Keratinocyte (primary cell): ENCODE measurements at regions not wholly inside any gene's neighbourhood (a gene's known extent, or its start where the extent isn't known, plus 50 kb on each side); places are given as distances from the start of the nearest gene placed in this dataset.

Source experiments
- DNase-seq: peaks from one replicate; pipeline ENCODE4 v3.0.0-alpha.2; 2011; ENCODE audit warnings: low read depth, missing footprints, low spot score
- FAIRE-seq: peaks from 2 replicates; lab custom pipeline; 2011; peaks lifted over from hg19 to GRCh38; lab: Jason Lieb, UNC
- H2AFZ ChIP-seq: 2 replicates; pipeline ENCODE4 v1.6.0; 2012; ENCODE audit warnings: low read length, control low read depth, inconsistent platforms; ENCODE audit not compliant: control insufficient read depth
- H3K27ac ChIP-seq: 2 replicates; pipeline ENCODE4 v1.5.1; 2011; ENCODE audit warnings: low read length; ENCODE audit not compliant: control insufficient read depth, insufficient read depth
- H3K27me3 ChIP-seq: 3 replicates; pipeline ENCODE4 v1.6.0; 2011; ENCODE audit warnings: low read length; ENCODE audit not compliant: control insufficient read depth, insufficient read depth; ENCODE audit errors: extremely low read depth
- H3K36me3 ChIP-seq, 2 experiments: 2 replicates in 1 of 2; 3 replicates in 1 of 2; pipeline ENCODE4 v1.5.1; 2011; ENCODE audit warnings: low read length in 2 of 2, mild to moderate bottlenecking in 1 of 2; ENCODE audit not compliant: control insufficient read depth in 2 of 2, insufficient read depth in 2 of 2; ENCODE audit errors: extremely low read depth in 1 of 2
- H3K4me1 ChIP-seq: 3 replicates; pipeline ENCODE4 v1.5.1; 2011; ENCODE audit warnings: low read length; ENCODE audit not compliant: control insufficient read depth, insufficient read depth; ENCODE audit errors: extremely low read depth
- H3K4me2 ChIP-seq: 3 replicates; pipeline ENCODE4 v1.6.0; 2011; ENCODE audit warnings: low read depth, low read length; ENCODE audit not compliant: control insufficient read depth, insufficient read depth; ENCODE audit errors: extremely low read depth
- H3K4me3 ChIP-seq, 3 experiments: fragments of 200-600 bp in 1 of 3; sonication (generic) in 1 of 3; 2 replicates in 2 of 3; 3 replicates in 1 of 3; pipeline ENCODE4 v1.5.1; 2011 to 2016; ENCODE audit warnings: low read length in 3 of 3, mild to moderate bottlenecking in 3 of 3, control low read depth in 2 of 3, inconsistent platforms in 1 of 3, low read depth in 1 of 3, mixed read lengths in 1 of 3, mixed run types in 1 of 3, moderate library complexity in 1 of 3; ENCODE audit not compliant: control insufficient read depth in 2 of 3, insufficient read depth in 2 of 3; ENCODE audit errors: extremely low read depth in 1 of 3
- H3K79me2 ChIP-seq: 2 replicates; pipeline ENCODE4 v1.6.0; 2012; ENCODE audit warnings: low read length; ENCODE audit not compliant: control insufficient read depth, insufficient read depth
- H3K9ac ChIP-seq: 3 replicates; pipeline ENCODE4 v1.6.0; 2011; ENCODE audit warnings: low read length; ENCODE audit not compliant: control insufficient read depth, insufficient read depth; ENCODE audit errors: extremely low read depth
- H3K9me1 ChIP-seq: 3 replicates; pipeline ENCODE4 v1.6.0; 2011; ENCODE audit warnings: low read length; ENCODE audit not compliant: control insufficient read depth, insufficient read depth; ENCODE audit errors: extremely low read depth
- H3K9me3 ChIP-seq: 2 replicates; pipeline ENCODE4 v1.5.1; 2012; ENCODE audit warnings: low read depth, low read length; ENCODE audit not compliant: control insufficient read depth
- H4K20me1 ChIP-seq: 3 replicates; pipeline ENCODE4 v1.6.0; 2011; ENCODE audit warnings: low read length; ENCODE audit not compliant: control insufficient read depth, insufficient read depth; ENCODE audit errors: extremely low read depth
- CTCF ChIP-seq, 3 experiments: IDR thresholded peaks in 1 of 3; conservative IDR thresholded peaks in 1 of 3; optimal IDR thresholded peaks in 1 of 3; 2 replicates in 2 of 3; 3 replicates in 1 of 3; pipeline versions ENCODE3 to v1.5.1; 2011; ENCODE audit warnings: low read length in 3 of 3, mild to moderate bottlenecking in 3 of 3, moderate library complexity in 2 of 3, control low read depth in 1 of 3, inconsistent platforms in 1 of 3; ENCODE audit not compliant: insufficient read depth in 2 of 3; ENCODE audit errors: extremely low read depth in 1 of 3
- EZH2 ChIP-seq: IDR thresholded peaks from one replicate; pipeline ENCODE4 v1.6.1; 2012; ENCODE audit warnings: inconsistent platforms, mild to moderate bottlenecking, low read length, moderate library complexity
- dilution Hi-C: fragments of 300-500 bp; cut with MboI; formaldehyde crosslinking; loops from one replicate; pipeline ENCODE4 v1.7.0; 2020; ENCODE audit warnings: low sequenced_read_pairs; ENCODE audit not compliant: extremely low pct_ligation_motif_present

GRCh38 chr7:28882869-28883470 is 75.2 kb downstream of the TRIL start:
- FAIRE-seq, result no peak
- no peak overlapping the region for H2AFZ ChIP-seq
- no peaks in the 10 kb centered on the region for H3K79me2 ChIP-seq
- H3K4me2 ChIP-seq, result no peak overlapping the region
- no peak overlapping the region for H3K9ac ChIP-seq
- no peaks in the 10 kb centered on the region for H3K9me1 ChIP-seq
- TF ChIP-seq CTCF (optimal IDR thresholded peaks at IDR 0.05 in 1 of 3, IDR thresholded peaks at IDR 0.05 in 1 of 3, conservative IDR thresholded peaks at IDR 0.05 in 1 of 3; ENCODE audit: extremely low read depth in 1 of 3, insufficient read depth in 2 of 3, low read length in 3 of 3) (no peak), EZH2 (no peak)
- peaks cover 6% of the 10 kb centered on the region for H3K27me3 ChIP-seq
- H3K9me3 ChIP-seq, result no peaks in the 10 kb centered on the region
- no peak for DNase-seq
- H3K4me1 ChIP-seq, result no peaks in the 10 kb centered on the region
- H3K36me3 ChIP-seq, result no peaks in the 10 kb centered on the region
- dilution Hi-C loops, result no loop called here
- no peak overlapping the region for H3K4me3 ChIP-seq
- H4K20me1 ChIP-seq, result no peaks in the 10 kb centered on the region
- no peak overlapping the region for H3K27ac ChIP-seq

DNA sequence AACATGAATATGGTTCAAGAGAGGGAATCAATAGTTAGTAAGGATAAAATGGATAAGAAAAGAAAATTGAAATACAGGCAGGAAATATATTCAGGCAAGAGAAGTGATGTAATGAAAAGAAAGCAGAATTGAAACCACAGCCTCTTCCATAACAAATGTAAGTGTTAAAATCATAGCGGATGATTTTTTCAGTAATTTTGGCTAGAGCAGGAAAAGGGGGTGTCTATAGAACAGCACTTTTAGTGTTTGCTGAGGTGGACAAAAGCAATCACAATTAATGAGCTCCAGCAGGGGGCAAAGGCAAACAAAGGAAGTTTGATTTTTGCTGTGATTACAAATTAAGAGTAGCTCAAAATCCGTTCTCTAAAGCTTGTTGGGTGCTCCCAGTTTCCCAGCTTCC is 79.0 kb downstream of the TRIL start:
- dilution Hi-C loops, result no loop called here
- peaks cover 6% of the 10 kb centered on the region for H3K27me3 ChIP-seq
- no peak overlapping the region for H3K27ac ChIP-seq
- H3K79me2 ChIP-seq, result no peaks in the 10 kb centered on the region
- no peak overlapping the region for H2AFZ ChIP-seq
- H3K9ac ChIP-seq, result no peak overlapping the region
- TF ChIP-seq CTCF (optimal IDR thresholded peaks at IDR 0.05 in 1 of 3, IDR thresholded peaks at IDR 0.05 in 1 of 3, conservative IDR thresholded peaks at IDR 0.05 in 1 of 3; ENCODE audit: extremely low read depth in 1 of 3, insufficient read depth in 2 of 3, low read length in 3 of 3) (peak in 1 of 3 experiments; percentile 7), EZH2 (no peak)
- no peak for DNase-seq
- no peak overlapping the region for H3K4me3 ChIP-seq
- H4K20me1 ChIP-seq, result no peaks in the 10 kb centered on the region
- H3K9me3 ChIP-seq, result no peaks in the 10 kb centered on the region
- H3K4me1 ChIP-seq, result no peaks in the 10 kb centered on the region
- FAIRE-seq, result peak; percentile 20
- no peaks in the 10 kb centered on the region for H3K9me1 ChIP-seq
- no peaks in the 10 kb centered on the region for H3K36me3 ChIP-seq
- no peak overlapping the region for H3K4me2 ChIP-seq
